ENCODE measurements at regions not wholly inside any gene's neighbourhood (a gene's known extent, or its start where the extent isn't known, plus 50 kb on each side); places are given as distances from the start of the nearest gene placed in this dataset.

DNA sequence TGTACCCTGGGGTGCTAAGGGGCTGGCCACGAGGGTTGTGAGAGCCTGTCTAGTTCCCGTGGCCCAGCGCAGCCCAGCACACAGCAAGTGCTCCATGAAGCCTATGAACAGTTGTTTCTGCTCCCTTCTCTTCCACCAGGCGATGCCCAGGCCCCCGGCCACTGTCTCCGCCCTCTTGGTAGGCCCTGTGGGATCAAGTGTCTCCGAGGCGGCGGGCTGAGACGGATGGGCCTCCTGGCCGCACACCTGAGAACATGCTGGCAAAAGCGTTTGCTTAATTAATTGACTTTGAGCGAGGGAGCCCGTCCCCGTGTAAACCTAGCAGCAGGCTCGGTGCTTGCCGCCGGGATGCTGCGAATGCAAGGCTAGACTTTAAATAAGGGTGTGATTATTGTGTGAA is 129.7 kb upstream of the GSE1 start:
- H3K4me1 Mint-ChIP-seq, result peaks cover 28% of the 10 kb centered on the region
- H3K27ac Mint-ChIP-seq, result no peak overlapping the region
- no peak for TF ChIP-seq CTCF (IDR thresholded peaks at IDR 0.05; ENCODE audit: unreplicated experiment in 3 of 3)
- no peak overlapping the region for H3K4me3 Mint-ChIP-seq
- H3K27me3 Mint-ChIP-seq (ENCODE audit: low read depth), result peaks cover 18% of the 10 kb centered on the region
- peaks cover 5% of the 10 kb centered on the region for H3K36me3 Mint-ChIP-seq (ENCODE audit: low read depth)
- H3K9me3 Mint-ChIP-seq, result no peaks in the 10 kb centered on the region

DNA sequence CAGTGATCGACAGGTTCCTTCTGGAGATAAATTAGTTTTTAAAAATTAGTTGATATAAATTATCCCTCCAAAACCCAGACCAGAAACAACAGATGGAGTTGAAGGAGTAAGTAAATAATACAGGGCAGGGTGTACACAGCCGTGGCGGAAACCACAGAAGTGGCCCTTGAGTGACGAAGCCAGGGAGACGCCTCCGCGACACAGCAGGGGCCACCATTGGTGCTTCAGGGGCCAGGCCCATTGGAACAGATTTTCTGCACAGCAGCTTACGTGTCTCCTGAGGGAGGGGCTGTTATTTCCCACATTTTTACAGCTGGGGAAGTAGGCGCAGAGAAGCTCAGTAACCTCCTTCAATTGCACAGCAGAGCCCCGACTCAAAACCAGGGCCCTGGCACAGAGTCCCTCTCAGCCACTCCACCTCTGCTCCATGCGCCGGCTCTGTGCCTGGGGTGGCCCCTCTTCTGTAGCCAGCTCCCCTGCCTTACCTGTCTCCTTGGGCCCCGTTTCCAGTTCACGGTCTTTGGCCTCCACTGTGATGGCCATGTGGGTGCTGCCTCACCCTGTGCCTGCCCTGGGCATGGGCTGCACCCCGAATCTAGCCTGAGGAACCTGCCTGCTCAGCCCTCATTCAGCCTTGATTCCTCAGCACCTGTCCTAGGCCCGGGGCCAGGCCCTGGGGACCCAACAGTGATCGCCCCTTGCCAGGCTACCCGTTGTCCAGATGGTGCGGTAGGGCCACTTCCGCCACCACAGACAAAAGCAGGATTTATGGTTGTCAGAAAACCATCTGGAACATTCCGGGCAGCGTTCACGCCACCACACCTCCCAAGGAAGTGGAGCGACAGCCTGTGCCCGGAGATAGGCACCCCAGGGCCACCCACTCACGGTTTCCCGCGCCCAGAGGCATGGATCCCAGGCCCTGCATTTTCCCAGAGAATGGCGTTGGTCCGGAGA is 128.5 kb upstream of the GSE1 start:
- Mint-ChIP-seq H3K36me3 (ENCODE audit: low read depth) (peaks cover 5% of the 10 kb centered on the region), H3K27me3 (ENCODE audit: low read depth) (peaks cover 18% of the 10 kb centered on the region), H3K4me3 (no peak overlapping the region), H3K9me3 (no peaks in the 10 kb centered on the region), H3K27ac (no peak overlapping the region), H3K4me1 (peaks cover 32% of the 10 kb centered on the region)
- no peak for TF ChIP-seq CTCF (IDR thresholded peaks at IDR 0.05; ENCODE audit: unreplicated experiment in 3 of 3)

- H3K27me3 Mint-ChIP-seq (ENCODE audit: low read depth), result peaks cover 18% of the 10 kb centered on the region
- no peak for TF ChIP-seq CTCF (IDR thresholded peaks at IDR 0.05; ENCODE audit: unreplicated experiment in 3 of 3)
- H3K9me3 Mint-ChIP-seq, result no peaks in the 10 kb centered on the region
- H3K4me3 Mint-ChIP-seq, result no peak overlapping the region
- peaks cover 5% of the 10 kb centered on the region for H3K36me3 Mint-ChIP-seq (ENCODE audit: low read depth)
- no peak overlapping the region for H3K27ac Mint-ChIP-seq
- H3K4me1 Mint-ChIP-seq, result peaks cover 35% of the 10 kb centered on the region
Measured at GRCh38 chr16:85485379-85485778, 127.7 kb upstream of the GSE1 start.

- TF ChIP-seq CTCF (IDR thresholded peaks at IDR 0.05; ENCODE audit: unreplicated experiment in 3 of 3), result no peak
- H3K36me3 Mint-ChIP-seq (ENCODE audit: low read depth), result no peaks in the 10 kb centered on the region
- H3K27ac Mint-ChIP-seq, result no peak overlapping the region
- H3K4me3 Mint-ChIP-seq, result no peak overlapping the region
- peaks cover 19% of the 10 kb centered on the region for H3K27me3 Mint-ChIP-seq (ENCODE audit: low read depth)
- peaks cover 33% of the 10 kb centered on the region for H3K4me1 Mint-ChIP-seq
- no peaks in the 10 kb centered on the region for H3K9me3 Mint-ChIP-seq
Measured at GRCh38 chr16:85486256-85486915, 126.7 kb upstream of the GSE1 start.

DNA sequence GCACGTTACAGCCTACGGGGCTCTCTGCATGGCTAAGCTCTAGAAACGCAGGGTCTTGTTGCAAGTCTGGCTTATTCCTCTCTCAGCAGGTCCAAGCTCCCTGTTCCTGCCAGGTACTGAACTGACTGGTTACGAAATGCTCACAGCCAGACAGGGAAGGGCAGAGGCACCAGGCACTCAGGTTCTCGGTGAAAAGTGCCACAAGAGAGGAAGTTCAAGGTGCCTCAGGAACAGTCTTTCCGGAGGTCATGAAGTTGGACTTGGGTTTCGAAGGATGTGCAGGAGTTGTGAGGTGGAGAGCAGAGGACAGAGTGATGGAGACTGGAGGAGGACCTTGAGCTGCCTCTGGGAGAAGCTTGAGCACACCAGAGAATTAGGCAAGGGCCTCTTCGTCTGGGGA is 124.7 kb upstream of the GSE1 start:
- peaks cover 14% of the 10 kb centered on the region for H3K27me3 Mint-ChIP-seq (ENCODE audit: low read depth)
- H3K4me1 Mint-ChIP-seq, result peaks cover 37% of the 10 kb centered on the region
- peak overlapping the region in 1 of 3 experiments; percentile 14 for H3K27ac Mint-ChIP-seq
- H3K9me3 Mint-ChIP-seq, result no peaks in the 10 kb centered on the region
- H3K36me3 Mint-ChIP-seq (ENCODE audit: low read depth), result no peaks in the 10 kb centered on the region
- TF ChIP-seq CTCF (IDR thresholded peaks at IDR 0.05; ENCODE audit: unreplicated experiment in 3 of 3), result no peak
- no peak overlapping the region for H3K4me3 Mint-ChIP-seq

Data from nephron (organoid).